ENCODE measurements at regions not wholly inside any gene's neighbourhood (a gene's known extent, or its start where the extent isn't known, plus 50 kb on each side); places are given as distances from the start of the nearest gene placed in this dataset.

GRCh38 chr4:123748806-123749205 lies 352.2 kb downstream of the SPRY1 start:
- TF ChIP-seq CTCF (IDR thresholded peaks at IDR 0.05) (no peak), POLR2A (IDR thresholded peaks at IDR 0.05) (no peak)

Measured in esophagus squamous epithelium (tissue), 4 donors.